Fibroblast of lung (primary cell): ENCODE measurements at regions not wholly inside any gene's neighbourhood (a gene's known extent, or its start where the extent isn't known, plus 50 kb on each side); places are given as distances from the start of the nearest gene placed in this dataset.

ENCODE experiments used
- DNase-seq, 2 donors: peaks; one replicate each; pipeline versions ENCODE4 v3.0.0 to v3.0.0-alpha.2; 2010; ENCODE audit warnings: low read depth in 2 of 2
- H2AFZ ChIP-seq: 2 replicates; pipeline ENCODE4 v1.5.1; 2012; ENCODE audit warnings: low read length, control low read depth, inconsistent platforms
- H3K27ac ChIP-seq: 2 replicates; pipeline ENCODE4 v1.5.1; 2011; ENCODE audit warnings: low read length, control low read depth; ENCODE audit not compliant: insufficient read depth
- H3K27me3 ChIP-seq: 2 replicates; pipeline ENCODE4 v1.5.1; 2011; ENCODE audit warnings: mild to moderate bottlenecking, low read length; ENCODE audit not compliant: control insufficient read depth, insufficient read depth
- H3K36me3 ChIP-seq: 2 replicates; pipeline ENCODE4 v1.5.1; 2011; ENCODE audit warnings: low read length; ENCODE audit not compliant: control insufficient read depth, insufficient read depth
- H3K4me1 ChIP-seq: 2 replicates; pipeline ENCODE4 v1.5.1; 2011; ENCODE audit warnings: low read length; ENCODE audit not compliant: control insufficient read depth, insufficient read depth; ENCODE audit errors: extremely low read depth
- H3K4me2 ChIP-seq: 2 replicates; pipeline ENCODE4 v1.5.1; 2011; ENCODE audit warnings: low read length, control low read depth; ENCODE audit not compliant: insufficient read depth; ENCODE audit errors: extremely low read depth
- H3K4me3 ChIP-seq, 4 experiments: fragments of 200-600 bp in 1 of 4; sonication (generic) in 1 of 4; replicated peaks in 1 of 4; 2 replicates each; pipeline ENCODE4 v1.5.1; 2011 to 2016; ENCODE audit warnings: low read length in 4 of 4, low read depth in 3 of 4, mild to moderate bottlenecking in 3 of 4, control low read depth in 2 of 4, inconsistent platforms in 1 of 4, mixed read lengths in 1 of 4; ENCODE audit not compliant: insufficient read depth in 1 of 4; ENCODE audit errors: control extremely low read depth in 1 of 4
- H3K79me2 ChIP-seq: 2 replicates; pipeline ENCODE4 v1.5.1; 2012; ENCODE audit warnings: mild to moderate bottlenecking, low read length, inconsistent platforms; ENCODE audit not compliant: control insufficient read depth, insufficient read depth
- H3K9ac ChIP-seq: 2 replicates; pipeline ENCODE4 v1.5.1; 2011; ENCODE audit warnings: mild to moderate bottlenecking, low read length, control low read depth; ENCODE audit not compliant: insufficient read depth
- H3K9me3 ChIP-seq: 2 replicates; pipeline ENCODE4 v1.5.1; 2012; ENCODE audit warnings: low read depth, low read length; ENCODE audit not compliant: control insufficient read depth, insufficient read depth
- H4K20me1 ChIP-seq: 2 replicates; pipeline ENCODE4 v1.5.1; 2011; ENCODE audit warnings: low read length; ENCODE audit not compliant: control insufficient read depth, insufficient read depth; ENCODE audit errors: extremely low read depth
- CTCF ChIP-seq, 2 donors: IDR thresholded peaks in 1 of 2; conservative IDR thresholded peaks in 1 of 2; 1 replicate in 1 of 2; 2 replicates in 1 of 2; pipeline ENCODE4 v1.5.1; 2011 to 2012; ENCODE audit warnings: low read length in 2 of 2, control low read depth in 1 of 2, inconsistent platforms in 1 of 2, low read depth in 1 of 2, mild to moderate bottlenecking in 1 of 2
- EZH2 ChIP-seq: IDR thresholded peaks from 2 replicates; pipeline ENCODE4 v1.5.1; 2012; ENCODE audit warnings: low read length, control low read depth, mild to moderate bottlenecking; ENCODE audit errors: missing control alignments

DNA sequence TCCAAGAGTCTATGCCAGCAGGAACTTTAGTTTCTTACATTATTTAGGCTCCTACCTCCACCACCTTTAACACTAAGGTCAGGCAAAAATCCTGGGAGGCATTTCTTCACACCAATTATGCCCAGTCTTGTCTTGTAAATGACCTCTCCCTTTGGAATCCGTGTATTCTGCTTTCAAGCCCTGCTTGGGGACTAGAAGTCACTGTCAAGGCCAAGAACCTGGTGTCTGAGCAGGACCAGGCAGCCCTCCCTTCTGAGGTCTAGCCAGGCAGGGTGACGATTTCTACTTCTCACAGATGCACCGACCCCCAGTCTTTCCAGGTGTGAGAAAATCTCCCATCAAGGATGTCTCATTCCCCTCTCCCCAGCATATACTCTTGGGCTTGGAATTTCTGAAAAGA is 82.7 kb upstream of the C1QTNF7 start:
- Histone ChIP-seq H3K9ac (no peak overlapping the region), H3K4me2 (no peak overlapping the region), H3K4me3 (no peak overlapping the region), H3K27me3 (peaks cover 4% of the 10 kb centered on the region), H3K9me3 (no peaks in the 10 kb centered on the region), H3K27ac (no peak overlapping the region), H4K20me1 (no peaks in the 10 kb centered on the region), H3K4me1 (peaks cover 14% of the 10 kb centered on the region), H3K79me2 (no peaks in the 10 kb centered on the region), H2AFZ (no peak overlapping the region), H3K36me3 (no peaks in the 10 kb centered on the region)
- TF ChIP-seq EZH2 (no peak), CTCF (conservative IDR thresholded peaks at IDR 0.05 in 1 of 2, IDR thresholded peaks at IDR 0.05 in 1 of 2; ENCODE audit: low read depth in 1 of 2, low read length in 2 of 2) (no peak)
- no peak for DNase-seq

DNA sequence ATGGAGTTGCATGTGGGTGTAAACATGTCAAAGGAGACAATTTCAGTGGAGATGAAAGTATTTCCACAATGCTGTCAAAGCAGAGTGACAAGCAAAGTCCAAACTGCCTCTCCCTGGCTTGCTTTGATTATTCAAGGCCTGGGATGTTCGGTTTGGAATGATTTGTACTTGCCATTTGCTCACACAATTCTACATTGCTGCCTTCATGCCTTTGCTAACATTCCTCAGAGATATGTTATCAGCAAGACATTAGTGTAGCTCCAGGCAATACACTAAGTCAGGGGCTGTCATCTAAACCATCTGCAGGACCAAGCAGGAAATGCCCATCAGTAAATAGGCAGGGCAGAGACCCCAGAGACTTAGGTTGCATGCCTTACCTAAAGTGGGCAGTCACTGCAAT is 79.6 kb upstream of the C1QTNF7 start:
- no peaks in the 10 kb centered on the region for H4K20me1 ChIP-seq
- no peaks in the 10 kb centered on the region for H3K9me3 ChIP-seq
- H3K36me3 ChIP-seq: no peaks in the 10 kb centered on the region
- H3K27ac ChIP-seq: no peak overlapping the region
- peaks cover 10% of the 10 kb centered on the region for H3K4me1 ChIP-seq
- no peak for TF ChIP-seq EZH2
- no peak for TF ChIP-seq CTCF (conservative IDR thresholded peaks at IDR 0.05 in 1 of 2, IDR thresholded peaks at IDR 0.05 in 1 of 2; ENCODE audit: low read depth in 1 of 2, low read length in 2 of 2)
- no peak overlapping the region for H3K4me2 ChIP-seq
- DNase-seq: peak in 1 of 2 donors; percentile 14
- no peak overlapping the region for H3K4me3 ChIP-seq
- no peaks in the 10 kb centered on the region for H3K79me2 ChIP-seq
- no peaks in the 10 kb centered on the region for H3K27me3 ChIP-seq
- H2AFZ ChIP-seq: no peak overlapping the region
- no peak overlapping the region for H3K9ac ChIP-seq

DNA sequence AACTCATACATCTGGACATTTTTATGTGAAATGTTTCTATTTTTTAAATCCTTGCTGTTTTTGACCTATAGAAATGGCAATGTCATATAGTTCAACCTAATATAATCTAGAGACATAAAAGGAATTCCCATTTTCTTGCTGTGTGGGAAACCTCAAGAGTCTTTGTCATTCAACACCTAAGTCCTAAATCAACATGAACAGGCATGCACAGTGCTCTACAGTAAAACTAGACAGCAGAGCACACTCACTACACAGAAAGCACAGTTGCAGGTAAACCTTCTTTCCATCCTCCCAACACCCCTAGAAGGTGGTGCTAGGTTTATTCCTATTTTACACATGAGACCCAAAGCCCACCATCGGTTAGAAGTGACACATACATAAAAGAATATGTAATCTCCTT is 79.1 kb upstream of the C1QTNF7 start:
- TF ChIP-seq EZH2: no peak
- TF ChIP-seq CTCF (conservative IDR thresholded peaks at IDR 0.05 in 1 of 2, IDR thresholded peaks at IDR 0.05 in 1 of 2; ENCODE audit: low read depth in 1 of 2, low read length in 2 of 2): no peak
- no peak overlapping the region for H3K4me2 ChIP-seq
- no peak overlapping the region for H3K27ac ChIP-seq

More for the DNA sequence above, 79.1 kb upstream of the C1QTNF7 start:
- Histone ChIP-seq H3K4me3 (no peak overlapping the region), H3K9me3 (no peaks in the 10 kb centered on the region), H3K27me3 (no peaks in the 10 kb centered on the region), H3K9ac (no peak overlapping the region), H4K20me1 (no peaks in the 10 kb centered on the region), H2AFZ (no peak overlapping the region), H3K36me3 (no peaks in the 10 kb centered on the region), H3K4me1 (peaks cover 7% of the 10 kb centered on the region), H3K79me2 (no peaks in the 10 kb centered on the region)
- no peak for DNase-seq
